BE2C (cell line): ENCODE measurements at regions not wholly inside any gene's neighbourhood (a gene's known extent, or its start where the extent isn't known, plus 50 kb on each side); places are given as distances from the start of the nearest gene placed in this dataset.

Experiments used
- DNase-seq: peaks from one replicate; pipeline ENCODE4 v3.0.0-alpha.2; 2020
- H3K27me3 ChIP-seq: fragments of 250-450 bp; sonication (Bioruptor Pico); 2 replicates; pipeline ENCODE4 v1.5.1; 2020; ENCODE audit warnings: mild to moderate bottlenecking
- H3K36me3 ChIP-seq: fragments of 250-450 bp; sonication (Bioruptor Pico); 2 replicates; pipeline ENCODE4 v1.5.1; 2020; ENCODE audit warnings: mild to moderate bottlenecking
- H3K4me1 ChIP-seq: fragments of 250-450 bp; sonication (Bioruptor Pico); 2 replicates; pipeline ENCODE4 v1.5.1; 2020
- H3K4me3 ChIP-seq: 2 replicates; pipeline ENCODE4 v1.5.1; 2011; ENCODE audit warnings: low read depth, low read length
- H3K9me3 ChIP-seq: fragments of 250-450 bp; sonication (Bioruptor Pico); 2 replicates; pipeline ENCODE4 v1.5.1; 2020
- TF ChIP-seq, protein P1 (sequence below): IDR thresholded peaks from 2 replicates; pipeline ENCODE4 v1.5.1; 2012; ENCODE audit warnings: mild to moderate bottlenecking, low read depth, low read length

- H3K9me3 ChIP-seq, result no peaks in the 10 kb centered on the region
- TF ChIP-seq, protein P1, sequence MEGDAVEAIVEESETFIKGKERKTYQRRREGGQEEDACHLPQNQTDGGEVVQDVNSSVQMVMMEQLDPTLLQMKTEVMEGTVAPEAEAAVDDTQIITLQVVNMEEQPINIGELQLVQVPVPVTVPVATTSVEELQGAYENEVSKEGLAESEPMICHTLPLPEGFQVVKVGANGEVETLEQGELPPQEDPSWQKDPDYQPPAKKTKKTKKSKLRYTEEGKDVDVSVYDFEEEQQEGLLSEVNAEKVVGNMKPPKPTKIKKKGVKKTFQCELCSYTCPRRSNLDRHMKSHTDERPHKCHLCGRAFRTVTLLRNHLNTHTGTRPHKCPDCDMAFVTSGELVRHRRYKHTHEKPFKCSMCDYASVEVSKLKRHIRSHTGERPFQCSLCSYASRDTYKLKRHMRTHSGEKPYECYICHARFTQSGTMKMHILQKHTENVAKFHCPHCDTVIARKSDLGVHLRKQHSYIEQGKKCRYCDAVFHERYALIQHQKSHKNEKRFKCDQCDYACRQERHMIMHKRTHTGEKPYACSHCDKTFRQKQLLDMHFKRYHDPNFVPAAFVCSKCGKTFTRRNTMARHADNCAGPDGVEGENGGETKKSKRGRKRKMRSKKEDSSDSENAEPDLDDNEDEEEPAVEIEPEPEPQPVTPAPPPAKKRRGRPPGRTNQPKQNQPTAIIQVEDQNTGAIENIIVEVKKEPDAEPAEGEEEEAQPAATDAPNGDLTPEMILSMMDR, result no peak
- H3K4me1 ChIP-seq, result no peaks in the 10 kb centered on the region
- no peaks in the 10 kb centered on the region for H3K27me3 ChIP-seq
- DNase-seq, result no peak
- H3K4me3 ChIP-seq, result no peak overlapping the region
- no peaks in the 10 kb centered on the region for H3K36me3 ChIP-seq
Observed at GRCh38 chr6:117149324-117149723, 116.0 kb upstream of the VGLL2 start.

DNA sequence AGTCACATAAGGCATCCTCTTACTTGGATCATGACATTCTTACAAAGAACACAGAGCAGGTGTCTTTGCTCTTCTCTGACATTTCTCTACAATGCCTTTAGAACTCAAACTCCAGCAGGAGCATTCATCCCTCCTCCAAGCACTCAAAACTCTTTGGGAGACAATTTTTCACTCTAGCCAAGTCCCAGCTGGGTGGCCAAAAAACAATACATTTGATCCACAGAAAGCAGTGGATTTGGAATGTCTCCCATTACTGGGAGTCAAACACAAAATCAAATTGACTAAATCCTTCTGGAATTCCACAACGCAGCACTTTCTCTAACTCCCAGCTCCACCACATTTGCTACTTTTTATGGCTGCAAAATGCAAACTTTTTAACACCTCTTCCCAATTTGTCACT lies 108.6 kb upstream of the VGLL2 start:
- no peaks in the 10 kb centered on the region for H3K9me3 ChIP-seq
- no peaks in the 10 kb centered on the region for H3K27me3 ChIP-seq
- H3K4me3 ChIP-seq, result no peak overlapping the region
- H3K36me3 ChIP-seq, result no peaks in the 10 kb centered on the region
- DNase-seq, result no peak
- TF ChIP-seq, protein P1, result no peak
- no peaks in the 10 kb centered on the region for H3K4me1 ChIP-seq

DNA sequence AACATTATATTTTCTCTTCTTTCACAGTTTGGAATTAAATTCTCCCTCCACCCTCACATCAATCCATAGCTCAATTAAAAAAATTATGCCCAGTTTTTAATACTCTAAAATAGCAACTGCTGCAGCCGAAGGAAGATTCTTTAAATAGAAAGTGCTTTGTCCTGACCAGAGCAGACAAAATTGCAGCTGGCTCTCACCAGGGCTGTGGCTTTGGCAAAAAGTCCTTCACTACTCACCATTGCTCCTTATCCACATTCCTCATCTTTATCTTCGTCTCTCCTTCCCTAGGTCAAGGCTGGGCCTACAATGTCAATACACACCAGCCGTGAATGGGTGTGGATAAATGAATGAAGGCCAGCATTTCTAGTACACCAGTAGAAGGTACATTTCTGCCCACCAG lies 107.9 kb upstream of the VGLL2 start:
- no peaks in the 10 kb centered on the region for H3K36me3 ChIP-seq
- H3K9me3 ChIP-seq, result no peaks in the 10 kb centered on the region
- H3K4me3 ChIP-seq, result no peak overlapping the region
- TF ChIP-seq, protein P1, result no peak
- H3K4me1 ChIP-seq, result no peaks in the 10 kb centered on the region
- no peak for DNase-seq
- H3K27me3 ChIP-seq, result no peaks in the 10 kb centered on the region

DNA sequence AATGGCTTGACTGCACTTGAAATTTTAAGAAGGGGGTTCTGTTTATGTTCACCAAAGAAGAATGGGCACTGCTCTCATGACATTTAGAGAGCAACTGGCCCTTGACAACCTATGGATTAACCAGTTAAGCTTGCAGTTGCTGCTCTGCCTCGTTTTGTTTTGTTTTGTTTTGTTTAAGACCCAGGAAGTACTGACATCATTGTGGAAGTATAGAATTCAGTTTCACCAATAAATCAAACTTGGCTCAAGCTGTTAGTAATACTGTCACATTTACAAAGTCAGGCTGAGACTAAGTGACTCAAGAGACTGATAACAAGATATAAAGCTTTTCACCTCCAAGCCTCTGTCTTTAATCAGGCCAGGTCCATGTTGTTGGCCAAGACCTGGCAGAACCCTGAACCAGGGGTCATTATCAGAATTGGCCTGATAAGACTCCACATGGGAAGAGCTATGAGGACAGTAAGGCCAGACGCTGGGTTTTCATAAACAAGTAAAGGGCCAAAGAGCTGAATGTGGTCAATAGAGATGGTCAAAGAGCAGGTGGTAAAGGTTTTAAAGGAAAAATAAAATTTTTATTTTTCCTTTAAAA lies 99.4 kb upstream of the VGLL2 start:
- H3K9me3 ChIP-seq, result no peaks in the 10 kb centered on the region
- DNase-seq, result no peak
- TF ChIP-seq, protein P1, result no peak
- no peak overlapping the region for H3K4me3 ChIP-seq
- no peaks in the 10 kb centered on the region for H3K27me3 ChIP-seq
- H3K36me3 ChIP-seq, result no peaks in the 10 kb centered on the region
- H3K4me1 ChIP-seq, result no peaks in the 10 kb centered on the region

GRCh38 chr6:117167520-117168271 lies 97.7 kb upstream of the VGLL2 start:
- Histone ChIP-seq H3K27me3 (no peaks in the 10 kb centered on the region), H3K36me3 (no peaks in the 10 kb centered on the region), H3K9me3 (no peaks in the 10 kb centered on the region), H3K4me1 (no peaks in the 10 kb centered on the region), H3K4me3 (no peak overlapping the region)
- TF ChIP-seq, protein P1, result no peak
- no peak for DNase-seq

- H3K9me3 ChIP-seq, result no peaks in the 10 kb centered on the region
- no peaks in the 10 kb centered on the region for H3K36me3 ChIP-seq
- no peak for DNase-seq
- H3K4me1 ChIP-seq, result no peaks in the 10 kb centered on the region
- H3K27me3 ChIP-seq, result no peaks in the 10 kb centered on the region
- H3K4me3 ChIP-seq, result no peak overlapping the region
- TF ChIP-seq, protein P1, result no peak
Observed at GRCh38 chr6:117168296-117169063, 96.9 kb upstream of the VGLL2 start.
